Heart left ventricle (tissue), 16 donors: ENCODE measurements at regions not wholly inside any gene's neighbourhood (a gene's known extent, or its start where the extent isn't known, plus 50 kb on each side); places are given as distances from the start of the nearest gene placed in this dataset.

Experiments
- ATAC-seq, 4 donors: fragments of 200-7000 bp; cut with Tn5 transposase; one replicate each; pipeline ENCODE4 v1.9.1; 2020 to 2022; ENCODE audit warnings: moderate library complexity in 4 of 4, mild to moderate bottlenecking in 3 of 4, moderate number of reproducible peaks in 1 of 4
- DNase-seq, 5 donors: peaks; one replicate each; pipeline ENCODE4 v3.0.0-alpha.2; 2020
- H3K27ac ChIP-seq, 12 donors: fragments of 200-600 bp; sonication (generic) in 4 of 12; one replicate each; pipeline versions ENCODE4 v1.5.0 to v1.8.0; 2016 to 2022; ENCODE audit warnings: mild to moderate bottlenecking in 2 of 12
- H3K27me3 ChIP-seq, 9 donors: fragments of 200-600 bp; sonication (generic) in 2 of 9; one replicate each; pipeline versions ENCODE4 v1.5.1 to v1.8.0; 2016 to 2022; ENCODE audit warnings: mild to moderate bottlenecking in 3 of 9
- H3K36me3 ChIP-seq, 9 donors: fragments of 200-600 bp; sonication (generic) in 2 of 9; one replicate each; pipeline versions ENCODE4 v1.5.0 to v1.8.0; 2018 to 2022; ENCODE audit warnings: mild to moderate bottlenecking in 2 of 9
- H3K4me1 ChIP-seq, 12 donors: fragments of 200-600 bp; sonication (generic) in 4 of 12; one replicate each; pipeline versions ENCODE4 v1.5.0 to v1.8.0; 2016 to 2022; ENCODE audit warnings: mild to moderate bottlenecking in 3 of 12
- H3K4me3 ChIP-seq, 12 donors: fragments of 200-600 bp; sonication (generic) in 4 of 12; one replicate each; pipeline versions ENCODE4 v1.5.0 to v1.8.0; 2017 to 2022; ENCODE audit warnings: mild to moderate bottlenecking in 9 of 12, moderate library complexity in 4 of 12
- H3K9me3 ChIP-seq, 12 donors: fragments of 200-600 bp; sonication (generic) in 4 of 12; one replicate each; pipeline versions ENCODE4 v1.5.0 to v1.8.0; 2016 to 2022; ENCODE audit warnings: mild to moderate bottlenecking in 1 of 12
- POLR2A ChIP-seq, 2 donors: fragments of 450-650 bp; IDR thresholded peaks; one replicate each; pipeline ENCODE4 v1.6.1; 2017; ENCODE audit warnings: antibody characterized with exemption in 2 of 2, mild to moderate bottlenecking in 2 of 2, moderate library complexity in 2 of 2
- WGBS, 4 donors: extraction: QIAGEN DNeasy Blood & Tissue Kit in 2 of 4; methylation state at CpG; one replicate each; pipeline versions ENCODE4 v1.1.5 to v1.1.7; 2013 to 2018; 5-methylcytosine and 5-hydroxymethylcytosine counted together
- intact Hi-C, 10 donors: fragments of 100-400 bp; cut with DNase I; formaldehyde crosslinking; loops; one replicate each; pipeline versions ENCODE4 v1.11.1 to v1.14.2; 2022
- TF ChIP-seq, protein P1 (sequence below), 12 donors: fragments of 200-600 bp; sonication (generic) in 4 of 12; IDR thresholded peaks; one replicate each; pipeline versions ENCODE4 v1.5.0 to v1.8.0; 2018 to 2022; ENCODE audit warnings: antibody characterized with exemption in 12 of 12, mild to moderate bottlenecking in 5 of 12
- donor health status: ischemic (EF 13 %, LVEDD 7.1; RV severe dilation, severe dysfunction).
- donor health status: healthy with polysubstance abuse.
- donor health status: DM: no; HTN: yes; CAD: no.
- donor health status: DM: no; HTN: no; CAD: no.
- donor health status: ischemic (EF 25% LVEDD 6.9; RV normal size, moderate dysfunction).
- donor health status: ischemic (EF 25% LVEDD 5.7; RV mildly dilated, moderate dysfunction).
- donor health status: healthy.
- donor health status: DM: yes; HTN: yes; CAD: no.
- donor health status: ischemic (EF 35%, LVEDD 5.7; RV mildly dilated, moderate dysfunction).
- donor health status: nonischemic (EF 11% LVEDD 7.7; RV severe dilation, severe dysfunction).
- donor health status: DM: yes; HTN: yes; CAD: no.
- donor health status: PGD.
- donor health status: ischemic (EF 29% LVEDD 5.4; RV normal size, mild dysfunction).
- donor health status: nonischemic (EF 23%, LVEDD 6.1; RV moderate dilation, normal function).

DNA sequence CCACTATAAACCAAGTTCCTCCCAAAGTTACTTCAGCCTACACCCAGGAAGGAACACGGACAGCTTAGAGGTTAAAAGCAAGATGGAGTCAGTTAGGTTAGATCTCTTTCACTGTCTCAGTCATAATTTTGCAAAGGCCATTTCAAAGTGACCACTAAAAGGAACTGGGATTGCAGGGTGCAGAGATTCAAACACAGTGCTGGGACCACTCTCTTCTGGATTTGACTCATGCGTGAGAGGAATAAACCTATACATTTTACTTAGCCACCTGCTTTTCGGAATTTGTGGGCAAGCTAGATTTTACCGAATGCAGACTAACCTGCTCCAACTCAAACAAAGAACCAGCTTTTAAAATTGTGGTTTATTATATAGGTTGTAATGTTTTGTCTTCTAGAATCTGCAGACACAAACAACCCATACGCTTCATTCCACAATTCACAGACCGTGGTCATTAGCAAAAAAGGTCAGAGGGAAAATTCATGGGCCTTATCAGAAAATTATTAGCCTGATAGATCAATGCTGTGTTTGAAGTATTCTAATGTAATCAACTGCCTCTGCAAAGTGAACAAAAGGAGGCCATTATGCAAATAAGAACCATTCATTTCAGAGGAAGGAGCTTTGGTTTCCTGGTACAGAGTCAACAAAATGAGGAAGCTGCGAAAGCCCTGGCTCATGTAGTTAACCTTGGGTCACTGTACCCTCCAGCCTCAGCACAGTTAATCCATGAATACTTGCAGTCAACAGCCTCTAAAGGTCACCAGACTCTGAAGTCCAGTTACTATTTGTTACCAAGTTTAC lies 342.7 kb upstream of the KLF6 start:
- Histone ChIP-seq H3K36me3 (no peaks in the 10 kb centered on the region), H3K9me3 (peaks cover 0 to 20% (median 6%) of the 10 kb centered on the region in 12 donors), H3K27me3 (no peaks in the 10 kb centered on the region), H3K4me3 (no peak overlapping the region), H3K4me1 (peaks cover 0 to 66% (median 16%) of the 10 kb centered on the region in 12 donors), H3K27ac (peak overlapping the region in 7 of 12 donors; percentile 20 to 92 (median 30))
- intact Hi-C loops, result no loop called here
- peak; percentile 39 to 81 (median 64) for ATAC-seq
- TF ChIP-seq POLR2A (IDR thresholded peaks at IDR 0.05), result no peak
- TF ChIP-seq, protein P1, sequence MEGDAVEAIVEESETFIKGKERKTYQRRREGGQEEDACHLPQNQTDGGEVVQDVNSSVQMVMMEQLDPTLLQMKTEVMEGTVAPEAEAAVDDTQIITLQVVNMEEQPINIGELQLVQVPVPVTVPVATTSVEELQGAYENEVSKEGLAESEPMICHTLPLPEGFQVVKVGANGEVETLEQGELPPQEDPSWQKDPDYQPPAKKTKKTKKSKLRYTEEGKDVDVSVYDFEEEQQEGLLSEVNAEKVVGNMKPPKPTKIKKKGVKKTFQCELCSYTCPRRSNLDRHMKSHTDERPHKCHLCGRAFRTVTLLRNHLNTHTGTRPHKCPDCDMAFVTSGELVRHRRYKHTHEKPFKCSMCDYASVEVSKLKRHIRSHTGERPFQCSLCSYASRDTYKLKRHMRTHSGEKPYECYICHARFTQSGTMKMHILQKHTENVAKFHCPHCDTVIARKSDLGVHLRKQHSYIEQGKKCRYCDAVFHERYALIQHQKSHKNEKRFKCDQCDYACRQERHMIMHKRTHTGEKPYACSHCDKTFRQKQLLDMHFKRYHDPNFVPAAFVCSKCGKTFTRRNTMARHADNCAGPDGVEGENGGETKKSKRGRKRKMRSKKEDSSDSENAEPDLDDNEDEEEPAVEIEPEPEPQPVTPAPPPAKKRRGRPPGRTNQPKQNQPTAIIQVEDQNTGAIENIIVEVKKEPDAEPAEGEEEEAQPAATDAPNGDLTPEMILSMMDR (IDR thresholded peaks at IDR 0.05), result no peak
- 88 to 93% (median 89%) methylated on average over 7 of the region's 7 CpGs for WGBS, 4 donors
- DNase-seq, result peak in 2 of 5 donors; percentile 29 to 37

DNA sequence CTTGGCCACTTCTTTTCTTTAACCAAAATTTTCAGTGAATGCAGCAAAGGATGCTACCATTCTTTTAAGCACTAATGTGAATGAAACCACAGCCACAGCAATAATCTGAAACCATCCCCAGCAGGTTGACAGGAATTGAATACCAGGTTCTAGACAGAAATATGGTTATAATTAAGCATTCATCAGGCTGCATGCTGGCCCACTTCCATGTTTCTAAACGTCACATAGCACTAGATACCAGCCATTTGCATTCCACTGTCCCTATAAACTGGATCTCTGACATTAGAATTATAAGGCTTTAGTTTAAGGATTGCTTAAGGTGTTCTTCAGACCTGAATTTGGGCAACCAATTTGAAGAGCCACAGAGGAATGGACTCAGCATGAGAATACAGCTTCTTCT lies 340.8 kb upstream of the KLF6 start:
- Histone ChIP-seq H3K4me3 (no peak overlapping the region), H3K36me3 (no peaks in the 10 kb centered on the region), H3K27me3 (no peaks in the 10 kb centered on the region), H3K4me1 (peaks cover 0 to 65% (median 15%) of the 10 kb centered on the region in 12 donors), H3K9me3 (peaks cover 0 to 20% (median 6%) of the 10 kb centered on the region in 12 donors), H3K27ac (no peak overlapping the region)
- 64 to 82% (median 70%) methylated on average over 1 of the region's 1 CpG for WGBS, 4 donors
- no peak for ATAC-seq
- TF ChIP-seq, protein P1 (IDR thresholded peaks at IDR 0.05), result no peak
- no peak for DNase-seq
- intact Hi-C loops, result no loop called here

DNA sequence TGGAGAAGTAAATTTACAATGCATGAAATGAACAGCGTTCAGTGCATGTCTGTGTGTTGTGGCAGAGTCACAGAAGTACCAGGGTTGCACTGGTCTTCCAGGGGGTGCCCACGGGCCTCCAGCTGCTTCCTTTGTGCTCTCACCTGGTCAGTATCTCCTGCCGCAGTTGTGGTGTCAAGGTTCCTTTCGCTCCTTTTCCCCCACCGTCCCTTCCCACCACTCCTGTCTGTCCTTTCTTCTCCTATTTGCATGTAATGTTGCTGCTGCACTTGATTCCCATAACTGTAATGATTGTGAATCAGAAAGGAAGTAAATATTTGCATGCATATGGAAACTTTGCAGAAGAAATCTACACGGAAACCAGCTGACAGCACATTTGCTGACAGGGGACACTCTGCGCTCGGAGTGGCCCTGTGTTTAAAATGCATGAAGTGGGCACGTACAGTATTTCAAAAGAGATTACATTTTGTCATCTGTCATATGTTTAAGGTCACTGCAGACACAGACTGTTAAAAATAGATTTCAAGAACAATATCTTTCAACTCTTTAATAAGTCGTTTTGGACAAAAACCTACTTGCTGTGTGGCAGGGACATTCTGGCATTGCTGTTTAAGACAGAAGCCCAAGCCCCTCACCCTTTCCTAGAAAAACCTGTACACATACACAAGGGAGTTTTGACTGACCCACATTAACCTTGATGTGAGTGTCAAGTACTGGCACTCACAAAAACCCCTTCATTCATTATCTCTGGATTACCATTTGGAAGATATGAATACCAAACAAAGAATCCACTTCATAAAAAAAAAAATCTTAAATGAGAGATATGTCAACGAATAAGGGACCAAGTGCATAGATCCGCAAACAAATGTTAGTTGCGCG lies 336.7 kb upstream of the KLF6 start:
- Histone ChIP-seq H3K4me3 (peak overlapping the region in 5 of 12 donors; percentile 10 to 51 (median 17)), H3K4me1 (peaks cover 0 to 42% (median 3%) of the 10 kb centered on the region in 12 donors), H3K27me3 (no peaks in the 10 kb centered on the region), H3K27ac (peak overlapping the region in 6 of 12 donors; percentile 5 to 93 (median 20)), H3K36me3 (no peaks in the 10 kb centered on the region), H3K9me3 (peaks cover 0 to 18% (median 6%) of the 10 kb centered on the region in 12 donors)
- no peak for TF ChIP-seq POLR2A (IDR thresholded peaks at IDR 0.05)
- TF ChIP-seq, protein P1 (IDR thresholded peaks at IDR 0.05), result no peak
- ATAC-seq (peak; percentile 64 to 83 (median 68)), DNase-seq (peak in 1 of 5 donors; percentile 37)
- 27 to 45% (median 38%) methylated on average over 14 of the region's 14 CpGs for WGBS, 4 donors
- intact Hi-C loops, result no loop called here
